B cell (primary cell): ENCODE measurements at regions not wholly inside any gene's neighbourhood (a gene's known extent, or its start where the extent isn't known, plus 50 kb on each side); places are given as distances from the start of the nearest gene placed in this dataset.

Source experiments
- ATAC-seq: fragments of 200-7000 bp; cut with Tn5 transposase; one replicate; pipeline ENCODE4 v1.10.0; 2021; ENCODE audit warnings: low read depth, mild to moderate bottlenecking, moderate number of reproducible peaks, moderate library complexity
- CTCF ChIA-PET: fragments of 350-600 bp; sonication (Branson Sonifier 250); formaldehyde crosslinking; loops from one replicate; lab custom pipeline; 2021; ENCODE audit warnings: antibody characterized with exemption, inconsistent platforms; lab: Charles Lee
- POLR2A ChIA-PET: fragments of 350-600 bp; sonication (Branson Sonifier 250); formaldehyde crosslinking; loops from one replicate; lab custom pipeline; 2021; ENCODE audit warnings: antibody characterized with exemption; lab: Charles Lee
- DNase-seq: peaks from one replicate; pipeline ENCODE4 v3.0.0; 2013
- H2AFZ ChIP-seq: 2 replicates; pipeline ENCODE4 v1.6.1; 2012; ENCODE audit warnings: mild to moderate bottlenecking, low read depth, low read length; ENCODE audit not compliant: insufficient read depth, poor library complexity, severe bottlenecking
- H3K27ac ChIP-seq, 2 donors: 1 replicate in 1 of 2; 2 replicates in 1 of 2; pipeline ENCODE4 v1.5.1; 2012 to 2013; ENCODE audit warnings: low read length in 2 of 2, mild to moderate bottlenecking in 2 of 2, moderate library complexity in 1 of 2
- H3K27me3 ChIP-seq, 4 experiments: fragments of 200-600 bp in 1 of 4; sonication (generic) in 1 of 4; replicated peaks in 1 of 4; 1 replicate in 2 of 4; 2 replicates in 2 of 4; pipeline versions ENCODE4 v1.6.1 to v1.7.0; 2013 to 2016; ENCODE audit warnings: low read length in 3 of 4, mild to moderate bottlenecking in 2 of 4, mixed read lengths in 1 of 4, moderate library complexity in 1 of 4; ENCODE audit not compliant: insufficient read depth in 4 of 4, control insufficient read depth in 3 of 4; ENCODE audit errors: control extremely low read depth in 1 of 4
- H3K36me3 ChIP-seq, 2 experiments: replicated peaks in 1 of 2; 1 replicate in 1 of 2; 2 replicates in 1 of 2; pipeline versions ENCODE4 v1.6.1 to v1.7.1; 2013; ENCODE audit warnings: low read length in 1 of 2; ENCODE audit not compliant: insufficient read depth in 2 of 2, control insufficient read depth in 1 of 2; ENCODE audit errors: control extremely low read depth in 1 of 2, extremely low read depth in 1 of 2
- H3K4me1 ChIP-seq, 2 donors: fragments of 200-600 bp in 1 of 2; sonication (generic) in 1 of 2; 1 replicate in 1 of 2; 2 replicates in 1 of 2; pipeline versions ENCODE4 v1.5.1 to v1.6.1; 2013 to 2017; ENCODE audit warnings: low read length in 2 of 2; ENCODE audit not compliant: control insufficient read depth in 2 of 2, insufficient read depth in 2 of 2
- H3K4me2 ChIP-seq: replicated peaks from 2 replicates; pipeline ENCODE3; 2012; ENCODE audit warnings: mild to moderate bottlenecking, low read depth, low read length; ENCODE audit not compliant: poor library complexity, severe bottlenecking
- H3K4me3 ChIP-seq, 5 experiments: fragments of 200-600 bp in 1 of 5; sonication (generic) in 1 of 5; 1 replicate in 3 of 5; 2 replicates in 2 of 5; pipeline versions ENCODE4 v1.5.1 to v1.7.0; 2011 to 2016; ENCODE audit warnings: low read length in 4 of 5, mild to moderate bottlenecking in 4 of 5, low read depth in 2 of 5, control low read depth in 1 of 5, moderate library complexity in 1 of 5; ENCODE audit not compliant: insufficient read depth in 1 of 5; ENCODE audit errors: control extremely low read depth in 1 of 5, extremely low read depth in 1 of 5
- H3K79me2 ChIP-seq: fragments of 200-600 bp; sonication (generic); one replicate; pipeline ENCODE4 v1.6.0; 2016; ENCODE audit warnings: low read length; ENCODE audit not compliant: control insufficient read depth, insufficient read depth
- H3K9ac ChIP-seq: fragments of 200-600 bp; sonication (generic); 2 replicates; pipeline ENCODE4 v1.6.1; 2017; ENCODE audit warnings: mild to moderate bottlenecking, low read length, moderate library complexity
- H3K9me3 ChIP-seq, 3 donors: one replicate each; pipeline versions ENCODE4 v1.6.1 to v1.7.1; 2013; ENCODE audit warnings: low read length in 2 of 3; ENCODE audit not compliant: control insufficient read depth in 2 of 3, insufficient read depth in 1 of 3; ENCODE audit errors: control extremely low read depth in 1 of 3
- H4K20me1 ChIP-seq: 2 replicates; pipeline ENCODE4 v1.6.0; 2012; ENCODE audit warnings: mild to moderate bottlenecking, low read length; ENCODE audit not compliant: insufficient read depth, control insufficient read depth, poor library complexity, severe bottlenecking
- H3K27ac Mint-ChIP-seq: one replicate; pipeline ENCODE4 v1.8.0; 2021; ENCODE audit warnings: mixed read lengths
- H3K27me3 Mint-ChIP-seq: one replicate; pipeline ENCODE4 v1.8.0; 2021; ENCODE audit warnings: mixed read lengths
- H3K4me1 Mint-ChIP-seq: one replicate; pipeline ENCODE4 v1.8.0; 2021; ENCODE audit warnings: mixed read lengths
- H3K4me3 Mint-ChIP-seq: one replicate; pipeline ENCODE4 v1.8.0; 2021; ENCODE audit warnings: mixed read lengths
- H3K9me3 Mint-ChIP-seq: one replicate; pipeline ENCODE4 v1.8.0; 2022; ENCODE audit warnings: mixed read lengths; ENCODE audit not compliant: insufficient read depth
- EZH2 ChIP-seq: IDR thresholded peaks from 2 replicates; pipeline ENCODE4 v1.6.1; 2012; ENCODE audit warnings: borderline replicate concordance, low read depth, mild to moderate bottlenecking, moderate library complexity, low read length; ENCODE audit not compliant: insufficient read depth, poor library complexity, severe bottlenecking
- WGBS: methylation state at CpG from one replicate; pipeline ENCODE4 v1.1.5; 2013; ENCODE audit warnings: missing lambda C conversion rate; ENCODE audit not compliant: insufficient coverage; 5-methylcytosine and 5-hydroxymethylcytosine counted together
- intact Hi-C: fragments of 100-400 bp; cut with micrococcal nuclease; formaldehyde crosslinking; loops from one replicate; pipeline ENCODE4 v1.10.0; 2022
- TF ChIP-seq, protein P1 (sequence below): fragments of 200-600 bp; IDR thresholded peaks from one replicate; pipeline ENCODE4 v1.8.0; 2022; ENCODE audit warnings: antibody characterized with exemption, mild to moderate bottlenecking

DNA sequence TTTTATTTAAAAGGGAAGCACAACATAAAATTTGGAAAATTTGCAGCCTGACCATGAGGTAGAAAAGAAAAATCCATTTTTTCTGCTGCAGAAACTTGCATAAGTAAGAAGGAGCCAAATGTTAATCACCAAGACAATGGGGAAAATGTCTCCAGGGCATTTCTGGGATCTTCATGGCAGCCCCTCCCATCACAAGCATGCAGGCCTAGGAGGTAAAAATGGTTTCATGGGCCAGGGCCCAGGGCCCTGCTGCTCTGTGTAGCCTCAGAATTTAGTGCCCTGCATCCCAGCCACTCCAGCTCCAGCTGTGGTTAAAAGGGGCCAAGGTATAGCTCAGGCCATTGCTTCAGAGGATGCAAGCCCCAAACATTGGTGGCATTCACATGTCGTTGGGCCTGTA lies 735.6 kb downstream of the GALC start:
- H3K4me3 ChIP-seq: no peak overlapping the region
- no peak overlapping the region for H3K4me2 ChIP-seq
- no peaks in the 10 kb centered on the region for H3K79me2 ChIP-seq
- H3K36me3 ChIP-seq: no peaks in the 10 kb centered on the region
- Mint-ChIP-seq H3K4me3 (no peak overlapping the region), H3K4me1 (no peaks in the 10 kb centered on the region), H3K27ac (no peak overlapping the region), H3K9me3 (peaks cover 2% of the 10 kb centered on the region), H3K27me3 (no peaks in the 10 kb centered on the region)
- CTCF ChIA-PET: no interaction called here
- TF ChIP-seq EZH2: no peak
- TF ChIP-seq, protein P1, sequence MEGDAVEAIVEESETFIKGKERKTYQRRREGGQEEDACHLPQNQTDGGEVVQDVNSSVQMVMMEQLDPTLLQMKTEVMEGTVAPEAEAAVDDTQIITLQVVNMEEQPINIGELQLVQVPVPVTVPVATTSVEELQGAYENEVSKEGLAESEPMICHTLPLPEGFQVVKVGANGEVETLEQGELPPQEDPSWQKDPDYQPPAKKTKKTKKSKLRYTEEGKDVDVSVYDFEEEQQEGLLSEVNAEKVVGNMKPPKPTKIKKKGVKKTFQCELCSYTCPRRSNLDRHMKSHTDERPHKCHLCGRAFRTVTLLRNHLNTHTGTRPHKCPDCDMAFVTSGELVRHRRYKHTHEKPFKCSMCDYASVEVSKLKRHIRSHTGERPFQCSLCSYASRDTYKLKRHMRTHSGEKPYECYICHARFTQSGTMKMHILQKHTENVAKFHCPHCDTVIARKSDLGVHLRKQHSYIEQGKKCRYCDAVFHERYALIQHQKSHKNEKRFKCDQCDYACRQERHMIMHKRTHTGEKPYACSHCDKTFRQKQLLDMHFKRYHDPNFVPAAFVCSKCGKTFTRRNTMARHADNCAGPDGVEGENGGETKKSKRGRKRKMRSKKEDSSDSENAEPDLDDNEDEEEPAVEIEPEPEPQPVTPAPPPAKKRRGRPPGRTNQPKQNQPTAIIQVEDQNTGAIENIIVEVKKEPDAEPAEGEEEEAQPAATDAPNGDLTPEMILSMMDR: no peak
- H3K4me1 ChIP-seq: no peaks in the 10 kb centered on the region
- no peaks in the 10 kb centered on the region for H3K27me3 ChIP-seq
- DNase-seq (no peak), ATAC-seq (no peak)
- no peak overlapping the region for H3K27ac ChIP-seq
- no peaks in the 10 kb centered on the region for H4K20me1 ChIP-seq
- H3K9ac ChIP-seq: no peak overlapping the region
- WGBS: 43% methylated on average over 1 of the region's 1 CpG
- POLR2A ChIA-PET: no interaction called here
- H3K9me3 ChIP-seq: peaks cover 0 to 8% (median 0%) of the 10 kb centered on the region in 3 donors
- intact Hi-C loops: no loop called here
- H2AFZ ChIP-seq: no peak overlapping the region

DNA sequence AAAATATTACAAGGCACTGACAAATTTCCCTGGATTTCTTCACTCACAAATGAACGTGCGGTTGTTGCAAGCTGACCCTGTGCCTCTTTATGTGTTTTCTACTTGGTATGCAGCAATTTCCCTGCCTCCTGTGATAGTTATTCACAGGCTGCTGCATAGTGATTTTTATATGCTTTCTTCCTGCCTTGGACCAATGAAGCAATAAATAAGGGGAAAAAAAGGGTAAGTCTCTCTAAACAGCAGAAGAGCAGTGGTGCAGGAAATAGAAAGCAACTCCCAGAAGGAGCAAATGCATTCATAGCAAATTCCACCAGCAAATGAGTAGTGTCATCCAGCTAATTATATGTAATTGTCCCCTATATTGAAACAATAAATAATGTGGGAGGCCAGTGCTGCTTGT lies 737.9 kb downstream of the GALC start:
- no peak for ATAC-seq
- intact Hi-C loops: no loop called here
- Histone ChIP-seq H4K20me1 (no peaks in the 10 kb centered on the region), H2AFZ (no peak overlapping the region), H3K79me2 (no peaks in the 10 kb centered on the region), H3K36me3 (no peaks in the 10 kb centered on the region), H3K9me3 (peaks cover 0 to 8% (median 2%) of the 10 kb centered on the region in 3 donors), H3K27ac (no peak overlapping the region), H3K4me1 (no peaks in the 10 kb centered on the region), H3K9ac (no peak overlapping the region), H3K4me2 (no peak overlapping the region), H3K4me3 (no peak overlapping the region), H3K27me3 (no peaks in the 10 kb centered on the region)
- WGBS: 100% methylated on average over 2 of the region's 2 CpGs
- no peak overlapping the region for H3K27ac Mint-ChIP-seq
- no peak overlapping the region for H3K4me3 Mint-ChIP-seq
- DNase-seq: no peak
- ChIA-PET POLR2A (no interaction called here), CTCF (no interaction called here)
- H3K27me3 Mint-ChIP-seq: no peaks in the 10 kb centered on the region
- H3K4me1 Mint-ChIP-seq: no peaks in the 10 kb centered on the region
- H3K9me3 Mint-ChIP-seq: peaks cover 4% of the 10 kb centered on the region
- no peak for TF ChIP-seq EZH2
- TF ChIP-seq, protein P1: no peak
